HepG2 (cell line): ENCODE measurements at regions not wholly inside any gene's neighbourhood (a gene's known extent, or its start where the extent isn't known, plus 50 kb on each side); places are given as distances from the start of the nearest gene placed in this dataset.

Experiments used
- ARID5B ChIP-seq: IDR thresholded peaks from 2 replicates; pipeline ENCODE4 v1.4.0; 2020; ENCODE audit warnings: mild to moderate bottlenecking, missing genetic modification reagents
- ETS1 ChIP-seq: sonication (generic); formaldehyde crosslinking; IDR thresholded peaks from 2 replicates; pipeline ENCODE4 v1.4.0; 2020; ENCODE audit warnings: missing genetic modification reagents
- FOXC1 ChIP-seq: sonication (generic); formaldehyde crosslinking; IDR thresholded peaks from 2 replicates; pipeline ENCODE4 v1.8.0; 2022; ENCODE audit warnings: mild to moderate bottlenecking, missing genetic modification reagents, borderline replicate concordance
- HDAC6 ChIP-seq: fragments of 200-600 bp; sonication (generic); IDR thresholded peaks from 2 replicates; pipeline ENCODE4 v1.7.0; 2017; ENCODE audit warnings: mild to moderate bottlenecking, antibody characterized with exemption, low read length, low read depth
- MXI1 ChIP-seq: IDR thresholded peaks from 3 replicates; pipeline ENCODE4 v1.6.1; 2012; ENCODE audit warnings: low read depth, low read length, inconsistent platforms, borderline replicate concordance
- ONECUT2 ChIP-seq: sonication (generic); formaldehyde crosslinking; IDR thresholded peaks from 2 replicates; pipeline ENCODE4 v1.4.0; 2020; ENCODE audit warnings: missing genetic modification reagents
- PHF5A ChIP-seq: IDR thresholded peaks from one replicate; pipeline ENCODE4 v1.6.1; 2018; ENCODE audit warnings: low read depth, missing genetic modification reagents; ENCODE audit not compliant: unreplicated experiment
- SP4 ChIP-seq: sonication (generic); formaldehyde crosslinking; IDR thresholded peaks from 2 replicates; pipeline ENCODE4 v1.8.1; 2023; ENCODE audit warnings: mild to moderate bottlenecking, missing genetic modification reagents
- ZNF251 ChIP-seq: sonication (generic); formaldehyde crosslinking; IDR thresholded peaks from 2 replicates; pipeline ENCODE4 v1.9.0; 2021; ENCODE audit warnings: mild to moderate bottlenecking, missing genetic modification reagents
- ZNF280B ChIP-seq: sonication (generic); formaldehyde crosslinking; IDR thresholded peaks from 2 replicates; pipeline ENCODE4 v1.5.0; 2020; ENCODE audit warnings: missing genetic modification reagents, mild to moderate bottlenecking, borderline replicate concordance
- ZNF670 ChIP-seq: sonication (generic); formaldehyde crosslinking; IDR thresholded peaks from 2 replicates; pipeline ENCODE4 v1.8.0; 2022; ENCODE audit warnings: mild to moderate bottlenecking, missing genetic modification reagents, borderline replicate concordance
- ZNF768 ChIP-seq: sonication (generic); formaldehyde crosslinking; IDR thresholded peaks from 2 replicates; pipeline ENCODE4 v1.4.0; 2020; ENCODE audit warnings: missing genetic modification reagents
- ZSCAN21 ChIP-seq: sonication (generic); formaldehyde crosslinking; IDR thresholded peaks from 2 replicates; pipeline ENCODE4 v1.8.0; 2022; ENCODE audit warnings: mild to moderate bottlenecking, missing genetic modification reagents, moderate library complexity, borderline replicate concordance
- TF ChIP-seq, protein P1 (sequence below): sonication (generic); formaldehyde crosslinking; IDR thresholded peaks from 2 replicates; pipeline ENCODE4 v1.4.0; 2020; ENCODE audit warnings: mild to moderate bottlenecking, missing genetic modification reagents
- TF ChIP-seq, protein P2 (sequence below): sonication (generic); formaldehyde crosslinking; IDR thresholded peaks from 2 replicates; pipeline ENCODE4 v1.5.0; 2020; ENCODE audit warnings: missing genetic modification reagents

DNA sequence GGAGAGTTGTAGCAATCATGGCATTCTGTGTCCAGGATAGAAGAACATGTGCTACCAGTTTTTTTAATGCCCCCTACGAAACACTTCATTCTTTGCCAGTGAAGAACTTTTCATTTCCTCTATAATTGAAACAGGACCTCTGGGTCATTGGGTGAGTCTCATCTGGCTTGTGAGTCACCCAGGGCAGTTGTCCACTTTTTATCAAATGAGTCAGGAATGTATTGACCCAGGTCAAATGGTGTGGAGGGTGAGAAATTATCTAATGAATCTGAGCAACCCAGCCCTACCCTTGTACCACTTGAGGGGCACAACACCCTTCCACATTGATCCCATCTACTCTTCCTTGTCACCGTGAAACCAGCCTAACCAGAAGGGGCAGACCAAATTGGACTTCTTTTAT lies 417.3 kb upstream of the PROX1 start (continued):
- TF ChIP-seq ARID5B (CRISPR knock-in tag) (peak; percentile 52; the same call in 1 of the 2 replicates), ONECUT2 (no peak), ZSCAN21 (no peak), PHF5A (CRISPR knock-in tag) (no peak), FOXC1 (CRISPR knock-in tag) (no peak), ZNF670 (CRISPR knock-in tag) (no peak), ZNF251 (no peak), HDAC6 (no peak), ZNF768 (no peak), ZNF280B (no peak), MXI1 (no peak), SP4 (CRISPR knock-in tag) (no peak), ETS1 (CRISPR knock-in tag) (no peak)
- TF ChIP-seq, protein P1, sequence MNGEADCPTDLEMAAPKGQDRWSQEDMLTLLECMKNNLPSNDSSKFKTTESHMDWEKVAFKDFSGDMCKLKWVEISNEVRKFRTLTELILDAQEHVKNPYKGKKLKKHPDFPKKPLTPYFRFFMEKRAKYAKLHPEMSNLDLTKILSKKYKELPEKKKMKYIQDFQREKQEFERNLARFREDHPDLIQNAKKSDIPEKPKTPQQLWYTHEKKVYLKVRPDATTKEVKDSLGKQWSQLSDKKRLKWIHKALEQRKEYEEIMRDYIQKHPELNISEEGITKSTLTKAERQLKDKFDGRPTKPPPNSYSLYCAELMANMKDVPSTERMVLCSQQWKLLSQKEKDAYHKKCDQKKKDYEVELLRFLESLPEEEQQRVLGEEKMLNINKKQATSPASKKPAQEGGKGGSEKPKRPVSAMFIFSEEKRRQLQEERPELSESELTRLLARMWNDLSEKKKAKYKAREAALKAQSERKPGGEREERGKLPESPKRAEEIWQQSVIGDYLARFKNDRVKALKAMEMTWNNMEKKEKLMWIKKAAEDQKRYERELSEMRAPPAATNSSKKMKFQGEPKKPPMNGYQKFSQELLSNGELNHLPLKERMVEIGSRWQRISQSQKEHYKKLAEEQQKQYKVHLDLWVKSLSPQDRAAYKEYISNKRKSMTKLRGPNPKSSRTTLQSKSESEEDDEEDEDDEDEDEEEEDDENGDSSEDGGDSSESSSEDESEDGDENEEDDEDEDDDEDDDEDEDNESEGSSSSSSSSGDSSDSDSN (CRISPR knock-in tag): no peak
- TF ChIP-seq, protein P2, sequence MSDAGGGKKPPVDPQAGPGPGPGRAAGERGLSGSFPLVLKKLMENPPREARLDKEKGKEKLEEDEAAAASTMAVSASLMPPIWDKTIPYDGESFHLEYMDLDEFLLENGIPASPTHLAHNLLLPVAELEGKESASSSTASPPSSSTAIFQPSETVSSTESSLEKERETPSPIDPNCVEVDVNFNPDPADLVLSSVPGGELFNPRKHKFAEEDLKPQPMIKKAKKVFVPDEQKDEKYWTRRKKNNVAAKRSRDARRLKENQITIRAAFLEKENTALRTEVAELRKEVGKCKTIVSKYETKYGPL: no peak
